ENCODE measurements at regions not wholly inside any gene's neighbourhood (a gene's known extent, or its start where the extent isn't known, plus 50 kb on each side); places are given as distances from the start of the nearest gene placed in this dataset.

GRCh38 chr19:30083125-30083681 is 141.2 kb downstream of the URI1 start:
- no peak for DNase-seq

DNA sequence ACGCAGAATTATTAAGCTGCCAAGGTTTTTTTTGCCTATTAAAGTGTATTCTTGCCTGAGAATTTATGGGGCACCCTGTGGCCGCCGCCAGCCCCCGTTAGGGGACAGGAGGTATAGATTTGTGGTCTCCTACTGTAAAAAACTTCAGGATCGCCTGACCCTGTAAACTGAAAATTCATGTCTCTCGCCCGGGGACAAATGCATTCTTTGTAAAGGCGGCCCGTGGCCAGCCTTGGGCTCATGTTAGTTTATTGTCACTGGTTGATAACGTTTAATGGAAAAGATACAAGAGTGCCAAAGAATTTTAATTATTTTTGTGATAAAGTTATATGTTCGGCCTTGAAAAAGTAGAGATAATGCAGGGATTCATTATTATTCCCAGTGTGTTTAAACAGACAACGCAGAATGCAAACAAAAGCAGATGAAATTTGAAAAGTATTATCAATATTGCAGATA is 141.7 kb downstream of the URI1 start:
- no peak for DNase-seq

DNA sequence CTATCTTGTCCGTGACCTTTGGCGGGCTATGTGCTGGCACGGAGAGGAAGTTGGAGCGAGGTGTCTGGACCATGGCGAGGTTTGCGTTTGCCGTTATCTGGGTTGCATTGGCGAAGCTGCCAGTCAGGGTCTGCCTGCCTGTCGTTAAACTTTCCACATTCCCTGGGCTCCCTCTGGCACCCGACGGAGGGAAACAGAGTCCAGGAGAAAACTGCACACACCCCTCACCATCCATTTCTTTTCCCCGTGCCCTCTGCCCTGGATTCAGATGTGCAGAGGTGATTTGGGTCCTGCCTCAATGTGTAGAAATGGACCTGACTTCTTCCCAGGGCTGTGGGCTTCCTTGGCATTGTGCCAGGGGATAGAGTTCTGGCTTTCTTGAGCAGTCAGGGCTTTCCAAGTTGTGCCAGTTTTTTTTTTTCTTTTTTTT is 142.4 kb downstream of the URI1 start:
- DNase-seq = no peak

DNA sequence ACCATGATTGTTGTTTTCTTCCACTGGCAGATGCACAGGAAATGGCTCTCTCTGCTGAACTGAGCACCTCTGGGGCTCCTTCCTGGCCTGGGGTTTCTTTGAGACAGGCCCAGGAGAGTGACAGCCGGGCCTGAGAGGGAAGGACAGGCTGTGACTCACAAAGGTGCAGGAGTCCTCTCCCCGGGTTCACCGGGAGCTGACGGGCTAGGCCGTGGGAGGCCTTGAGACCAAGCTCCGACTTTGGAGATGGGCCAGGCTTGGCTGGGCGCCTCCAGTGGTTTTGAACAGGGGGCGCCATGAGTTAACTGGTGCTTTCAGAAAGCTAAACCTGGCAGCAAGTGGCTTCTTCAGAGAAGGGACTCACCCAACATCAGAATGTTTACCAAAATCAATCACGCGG is 143.4 kb downstream of the URI1 start:
- DNase-seq = no peak

DNA sequence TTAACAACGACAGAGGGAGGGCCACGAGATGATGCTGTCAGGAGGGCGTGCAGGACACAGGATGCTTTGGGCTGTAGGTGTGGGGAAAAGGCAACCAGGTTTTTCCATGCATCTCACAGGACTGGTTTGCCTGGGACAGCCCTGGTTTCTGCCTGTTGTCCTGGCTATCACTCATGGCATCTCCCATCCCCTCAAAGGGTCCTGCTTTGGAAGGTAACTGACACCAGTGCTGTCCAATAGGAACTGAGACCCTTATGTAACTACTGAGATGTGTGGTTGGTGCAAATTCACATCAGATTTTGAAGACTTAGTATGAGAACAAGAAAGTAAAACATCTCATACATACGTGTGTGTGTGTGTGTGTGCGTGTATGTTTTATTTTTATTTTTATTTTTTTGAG is 144.2 kb downstream of the URI1 start:
- no peak for DNase-seq

GRCh38 chr19:30086916-30087315 is 144.9 kb downstream of the URI1 start:
- DNase-seq = no peak

DNA sequence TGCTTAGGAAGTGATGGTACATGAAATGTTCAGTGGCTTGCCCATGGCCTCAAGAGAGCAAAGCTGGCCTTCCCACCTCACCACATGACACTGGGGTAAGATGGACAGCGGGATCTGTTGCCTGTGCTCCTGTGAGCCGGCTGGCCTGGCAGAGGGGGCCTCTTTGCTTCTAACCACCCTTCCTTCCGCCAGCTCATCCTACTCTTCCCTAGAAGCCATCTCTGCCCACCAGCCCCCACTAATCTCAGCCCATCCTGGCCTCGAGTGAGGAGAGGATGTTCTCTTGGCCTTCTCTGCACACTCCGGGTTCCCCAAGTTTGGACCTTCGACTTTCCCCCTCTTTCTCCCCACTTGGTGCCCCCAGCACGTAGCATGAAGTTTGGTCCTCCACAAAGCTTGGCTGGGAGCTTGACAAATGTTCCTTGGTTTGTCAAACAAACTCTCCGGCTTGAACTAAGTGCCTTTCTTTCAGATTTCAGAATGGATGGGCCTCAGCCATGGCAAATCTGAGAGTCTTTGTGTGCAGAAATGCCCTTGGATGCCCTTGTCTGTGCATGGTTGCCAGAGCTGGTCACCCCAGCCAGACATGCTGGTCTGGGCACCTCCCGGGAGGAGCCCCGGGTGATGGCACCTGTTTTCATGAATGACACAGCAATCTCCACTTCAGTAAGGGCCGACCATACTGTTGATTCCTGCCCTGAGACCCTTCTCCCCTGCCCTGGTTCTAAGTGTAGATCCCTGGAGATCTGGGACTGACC is 145.5 kb downstream of the URI1 start:
- DNase-seq = no peak

DNA sequence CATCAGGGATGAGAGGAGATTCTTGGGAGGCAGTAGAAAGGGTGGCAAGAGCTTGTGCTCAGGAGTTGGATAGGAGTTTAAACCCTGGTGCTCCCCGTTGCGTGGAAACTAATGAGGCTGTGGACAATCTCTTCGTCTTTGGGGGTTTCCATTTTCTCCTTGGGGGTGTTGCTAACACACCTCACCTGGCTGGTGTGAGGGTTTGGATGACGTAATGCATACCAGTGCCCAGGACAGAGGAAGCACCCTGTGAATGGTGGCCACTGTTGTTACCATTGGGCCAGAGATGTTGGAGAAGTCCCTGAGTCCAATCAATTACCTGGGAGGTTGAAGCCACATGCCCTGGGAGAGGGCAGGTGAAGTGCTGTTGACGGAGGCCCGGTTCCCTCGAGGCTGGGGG is 146.5 kb downstream of the URI1 start:
- no peak for DNase-seq

DNA sequence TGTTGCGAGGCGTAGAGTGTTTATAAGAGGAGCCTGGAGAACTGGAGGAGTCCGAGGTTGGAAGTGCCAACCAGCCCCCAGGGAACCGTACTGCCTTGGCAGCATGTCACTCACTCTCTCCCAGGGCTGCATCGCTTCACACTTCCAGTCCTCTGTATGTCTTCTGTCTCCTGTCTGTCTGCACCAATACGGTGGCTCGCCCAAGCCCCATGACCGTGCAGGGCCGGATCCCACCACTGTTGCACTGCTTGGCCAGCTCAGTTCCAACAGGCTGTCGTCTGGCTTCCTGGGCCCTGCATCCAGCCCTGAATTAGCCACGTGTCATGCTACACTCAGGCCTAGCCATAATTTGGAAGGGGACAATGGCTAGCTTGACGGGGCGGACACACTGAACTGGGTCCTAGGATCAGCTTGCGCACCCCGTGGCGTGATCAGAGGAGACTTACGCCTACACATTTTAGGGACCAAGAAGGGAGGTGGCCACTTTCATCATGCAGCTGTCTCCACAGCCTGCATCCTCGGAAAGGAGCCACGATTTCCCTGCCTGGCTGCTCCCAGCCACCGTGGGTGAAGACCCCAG is 147.1 kb downstream of the URI1 start:
- no peak for DNase-seq

DNA sequence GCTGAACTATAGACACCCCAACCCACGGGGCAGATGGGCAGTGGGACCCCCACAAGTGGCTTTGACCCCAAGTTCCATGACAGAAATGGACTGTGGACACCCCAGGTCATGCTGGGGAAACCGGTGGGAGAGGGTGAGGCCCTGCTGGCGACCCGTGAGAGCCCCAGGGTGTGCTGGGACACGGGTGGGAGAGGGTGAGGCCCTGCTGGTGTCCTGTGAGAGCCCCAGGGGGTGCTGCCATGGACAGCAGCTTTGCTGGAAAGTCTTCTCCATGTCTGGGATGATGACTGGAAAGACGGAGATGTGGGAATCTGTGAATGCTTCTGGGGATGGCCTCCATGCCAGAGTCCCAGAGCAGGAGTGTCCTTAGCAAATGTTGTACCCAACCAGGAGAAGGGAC is 148.4 kb downstream of the URI1 start:
- no peak for DNase-seq

DNA sequence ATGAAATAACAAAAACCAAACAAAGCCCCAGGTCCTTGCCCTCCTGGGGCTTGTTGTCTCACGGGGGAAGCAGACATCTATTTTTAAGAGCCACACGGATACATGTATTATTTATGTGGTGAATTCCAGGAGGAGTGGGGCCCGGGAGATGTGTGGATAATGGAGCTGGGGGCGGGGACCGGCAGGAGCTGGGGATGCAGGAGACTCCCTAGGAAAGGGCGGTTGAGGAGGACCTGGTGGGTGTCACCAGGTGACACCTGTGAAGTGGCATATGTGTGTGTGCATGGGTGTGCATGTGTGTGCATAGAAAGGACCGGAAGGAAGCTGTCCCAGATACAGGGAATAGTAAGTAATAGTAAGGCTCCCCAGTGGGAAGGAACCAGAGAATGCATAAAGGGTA is 148.9 kb downstream of the URI1 start:
- no peak for DNase-seq

DNA sequence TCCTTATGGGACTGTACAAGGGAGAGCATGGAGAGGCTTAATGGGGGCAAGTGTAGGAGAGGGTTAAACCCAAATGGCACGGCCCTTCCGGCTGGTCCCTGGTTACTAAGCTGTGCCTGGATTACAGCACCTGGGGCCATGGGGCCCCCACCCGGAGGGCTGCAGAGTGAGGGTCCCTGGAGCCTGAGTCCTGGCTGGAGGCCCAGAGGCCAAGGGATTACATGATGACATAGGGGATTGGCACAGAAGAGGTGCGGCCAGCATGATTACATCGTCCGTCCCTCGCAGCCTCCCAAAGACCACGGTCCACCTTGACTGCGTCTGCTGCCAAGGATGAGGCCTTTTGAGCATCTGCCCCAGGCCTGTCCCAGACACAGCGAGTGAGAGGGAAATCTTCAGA is 149.4 kb downstream of the URI1 start:
- DNase-seq = no peak

DNA sequence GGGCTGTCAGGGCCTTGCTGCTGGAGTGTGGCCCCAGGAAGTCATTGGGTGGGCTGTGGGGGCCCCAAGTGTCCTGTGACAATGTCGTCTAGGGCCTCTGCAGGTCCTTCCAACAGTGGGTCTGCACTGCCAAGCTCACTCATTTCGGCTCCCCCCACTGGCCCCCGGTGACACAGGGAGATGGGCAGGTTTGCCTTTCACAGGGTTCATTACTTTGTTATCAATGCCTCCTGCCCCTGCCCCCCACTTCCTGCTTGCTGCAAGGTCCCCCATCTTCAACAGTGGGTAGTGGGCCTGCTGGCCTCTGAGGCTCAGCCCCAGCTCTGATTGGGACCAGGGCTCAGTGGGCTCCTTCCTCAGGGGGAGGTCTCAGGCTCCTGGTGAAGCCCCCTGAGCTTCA is 149.8 kb downstream of the URI1 start:
- no peak for DNase-seq

GRCh38 chr19:30092721-30093569 is 150.9 kb downstream of the URI1 start:
- DNase-seq = no peak

DNA sequence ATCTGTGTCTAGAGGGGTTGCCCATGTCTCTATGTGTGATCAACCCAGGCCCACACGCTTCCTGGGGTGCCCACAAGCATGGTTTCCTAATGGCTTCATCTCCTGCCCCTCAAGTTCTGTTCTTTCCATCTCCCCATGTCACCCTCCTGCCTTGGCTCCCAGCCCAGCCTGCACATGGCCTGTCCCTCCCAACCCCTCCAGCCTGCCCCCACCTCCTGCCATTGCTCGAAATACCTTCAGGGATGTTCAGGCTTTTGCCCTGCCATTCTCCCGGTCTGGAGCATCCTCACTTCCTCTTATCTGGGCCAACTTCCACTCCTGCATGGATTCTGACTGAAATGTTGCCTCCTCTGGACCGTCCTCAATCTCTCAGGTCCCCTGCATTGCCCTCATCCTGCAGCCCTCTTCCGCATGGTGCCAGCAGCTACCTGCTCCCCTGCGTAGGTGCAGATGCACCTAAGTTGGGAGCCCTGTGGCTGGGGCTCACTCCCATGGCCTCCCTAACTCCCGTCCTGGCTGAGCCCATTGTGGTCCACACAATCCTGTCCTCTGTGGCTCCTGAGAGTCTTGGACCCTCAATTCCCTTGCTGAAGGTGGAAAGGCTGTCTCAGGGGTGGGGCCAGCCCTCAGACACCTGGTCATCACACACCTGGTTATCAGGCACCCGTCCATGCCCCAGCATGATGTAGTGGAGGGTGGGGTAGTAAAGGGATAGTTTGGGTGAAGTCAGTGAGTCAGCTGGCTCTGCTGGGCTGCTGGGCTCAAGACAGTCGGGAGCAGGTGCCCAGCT is 152.1 kb downstream of the URI1 start:
- DNase-seq = no peak

GRCh38 chr19:30094756-30095140 is 152.7 kb downstream of the URI1 start:
- DNase-seq = no peak

DNA sequence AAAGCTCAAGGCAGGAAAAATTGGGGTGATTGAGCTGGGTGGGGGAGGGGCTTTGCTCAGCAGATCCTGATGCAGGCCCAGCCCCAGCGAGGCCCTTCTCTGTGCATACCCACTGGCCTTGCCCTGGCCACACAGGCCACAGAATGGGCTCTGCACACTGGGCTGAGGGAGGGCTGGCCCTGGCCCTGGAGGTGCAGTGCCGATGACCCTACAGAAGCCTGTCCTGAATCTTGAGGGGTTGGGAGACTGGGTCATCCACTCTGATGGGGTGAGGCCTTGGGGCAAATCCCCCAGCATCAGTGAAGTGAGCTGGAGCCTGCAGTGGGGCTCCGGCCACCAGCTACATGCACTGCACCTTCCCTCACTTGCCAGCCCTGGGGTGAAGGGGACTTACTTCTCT is 153.1 kb downstream of the URI1 start:
- no peak for DNase-seq

DNA sequence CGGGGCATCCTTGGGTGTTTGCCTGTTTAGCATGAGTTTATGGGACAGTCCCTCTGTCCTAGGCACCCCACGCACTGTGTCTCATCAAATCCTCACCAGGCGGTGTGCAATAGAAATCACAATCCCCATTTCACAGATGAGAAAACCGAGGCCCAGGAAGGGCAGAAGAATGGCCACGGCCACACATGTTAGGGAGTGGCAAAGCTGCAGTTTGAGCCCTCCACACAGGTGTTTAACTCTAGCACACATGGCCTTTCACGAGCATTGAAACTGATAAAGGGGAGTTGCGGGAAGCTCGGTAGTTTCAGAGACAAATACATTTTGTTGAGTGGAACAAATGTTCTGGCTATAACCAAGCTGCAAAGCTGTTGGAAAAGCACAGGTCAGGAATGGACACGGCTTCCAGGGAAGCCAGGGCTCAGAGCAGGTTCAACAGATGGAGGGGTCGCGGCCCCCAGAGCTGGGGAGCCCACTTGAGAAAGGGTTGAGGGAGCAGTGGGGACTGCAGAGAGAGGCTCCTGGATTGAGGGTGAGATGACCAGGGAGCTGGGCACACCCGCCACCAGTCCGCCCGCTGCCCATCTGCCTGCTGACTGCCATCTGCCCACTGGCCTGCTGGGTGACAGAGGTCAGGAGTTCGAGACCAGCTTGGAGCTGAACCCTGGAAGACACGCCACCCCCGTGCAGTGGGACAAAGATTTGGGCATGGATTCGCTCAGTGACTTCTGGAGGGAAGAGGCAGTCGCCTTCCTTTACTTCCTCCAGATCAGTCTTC is 154.7 kb downstream of the URI1 start:
- DNase-seq = no peak

GRCh38 chr19:30097746-30098280 is 155.8 kb downstream of the URI1 start:
- no peak for DNase-seq

- DNase-seq = no peak
Measured at GRCh38 chr19:30102239-30102638, 160.2 kb downstream of the URI1 start.

DNA sequence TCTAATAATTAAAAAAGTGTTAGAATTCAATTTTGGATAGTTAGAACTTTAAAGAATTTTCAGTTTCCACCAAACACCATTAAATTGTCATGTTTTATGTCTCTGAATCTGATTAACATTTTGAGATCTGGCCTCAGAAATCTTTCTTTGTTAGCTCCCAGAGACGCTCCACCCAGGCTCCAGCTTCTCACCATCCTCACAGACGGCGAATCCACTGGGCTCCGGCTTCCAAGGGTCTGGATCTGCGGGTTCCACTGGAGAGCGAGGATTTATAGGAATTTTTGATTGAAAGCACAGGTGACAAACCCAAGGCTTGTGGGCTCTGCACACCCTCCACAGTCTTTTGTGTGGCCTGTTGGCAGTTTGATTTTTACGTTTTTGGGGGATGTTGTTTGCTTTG is 160.6 kb downstream of the URI1 start:
- no peak for DNase-seq

DNA sequence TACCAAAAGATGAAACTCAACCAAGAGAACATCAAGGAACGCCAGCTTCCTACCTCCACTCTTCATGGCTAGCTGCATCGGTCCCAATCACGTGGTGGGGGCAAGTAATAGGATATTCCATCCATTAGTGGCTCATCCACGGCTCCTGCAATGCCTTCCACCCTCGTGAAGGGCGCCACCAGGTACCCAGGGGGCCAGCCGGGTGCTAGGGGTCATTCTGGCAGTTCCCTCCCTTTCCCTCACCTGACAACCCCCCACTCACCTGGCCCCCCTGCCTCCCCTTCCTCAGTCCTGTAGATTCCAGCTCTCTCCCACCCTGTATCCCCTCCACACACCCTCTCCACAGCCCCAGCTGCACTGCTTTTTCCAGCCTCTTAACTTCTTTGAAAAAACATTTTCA is 161.9 kb downstream of the URI1 start:
- DNase-seq = no peak
